NCI-H226 (cell line): ENCODE measurements at regions not wholly inside any gene's neighbourhood (a gene's known extent, or its start where the extent isn't known, plus 50 kb on each side); places are given as distances from the start of the nearest gene placed in this dataset.

Experiments
- DNase-seq: peaks from one replicate; pipeline ENCODE4 v3.0.0-alpha.2; 2015

DNA sequence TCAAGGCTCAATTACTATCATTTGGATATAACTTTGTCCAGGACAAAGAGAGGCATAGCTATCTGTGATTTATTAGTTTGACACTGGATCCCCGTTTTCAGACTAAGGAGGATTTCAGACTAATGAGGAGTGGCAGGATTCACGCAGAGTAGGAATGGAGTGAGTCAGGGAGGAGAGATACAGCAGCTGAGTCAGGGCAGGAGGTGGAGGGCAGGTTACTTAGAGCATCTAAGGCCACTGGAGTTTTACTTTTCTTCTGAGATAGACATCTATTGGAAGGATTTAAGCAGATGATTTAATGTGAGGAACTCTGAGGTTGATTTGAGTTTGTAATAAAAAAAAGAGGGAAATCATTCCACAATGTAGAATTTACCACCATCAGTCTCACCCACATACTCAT, 110.6 kb downstream of the RPIA start:
- DNase-seq: peak; percentile 73

DNA sequence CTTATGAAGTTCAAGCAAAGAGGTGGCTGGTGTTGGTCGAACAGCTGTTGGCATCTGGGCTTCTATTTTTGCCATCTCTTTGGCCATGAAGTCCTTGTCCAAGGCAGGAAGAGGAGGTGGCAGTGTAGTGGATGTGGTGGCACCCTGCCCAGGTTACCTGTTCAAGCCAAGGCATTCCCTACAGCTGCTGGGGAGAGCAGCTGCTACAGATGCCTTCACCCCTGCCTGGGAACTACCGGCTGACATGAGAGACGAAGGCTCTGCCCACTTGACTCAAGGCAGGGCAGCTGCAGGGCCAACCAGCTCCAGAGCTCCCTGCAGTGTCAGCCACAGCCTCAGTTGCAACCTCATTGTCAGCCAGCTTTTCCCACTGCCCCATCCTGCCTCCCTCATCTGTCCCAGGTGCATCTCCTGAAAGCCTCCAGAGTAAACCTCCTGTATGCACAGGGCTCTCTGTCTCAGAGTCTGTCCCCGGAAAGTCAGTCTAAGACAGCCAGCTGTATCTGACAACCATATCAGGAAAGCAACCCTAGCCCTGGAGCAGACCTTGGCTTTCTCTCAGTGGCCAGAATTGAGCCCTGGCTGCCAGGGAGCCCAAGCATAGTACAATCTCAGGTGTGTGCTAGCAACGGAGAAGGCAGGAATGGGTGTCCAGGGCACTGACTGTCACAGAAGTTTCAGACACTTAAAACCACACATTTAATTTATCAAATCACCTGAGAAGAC, 115.9 kb downstream of the RPIA start:
- no peak for DNase-seq

DNA sequence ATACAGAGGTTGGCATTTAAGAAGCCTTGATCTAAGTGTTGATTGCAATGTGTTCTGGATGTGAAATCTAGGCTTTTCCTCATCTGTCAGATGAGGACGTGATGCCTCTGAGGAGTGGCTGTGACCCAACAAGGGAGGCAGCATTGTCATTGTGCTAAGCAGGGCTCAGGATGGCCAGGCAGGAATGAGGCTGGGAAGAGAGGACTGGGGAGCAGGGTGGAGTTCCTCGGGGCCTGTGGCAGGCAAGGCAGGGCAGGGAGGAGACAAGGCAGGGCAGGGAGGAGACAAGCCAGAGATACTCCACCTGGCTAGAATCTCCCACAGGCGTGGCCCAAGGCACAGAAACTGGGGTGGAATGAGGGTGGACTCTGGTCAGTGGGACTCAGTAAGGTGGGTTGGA, 116.6 kb downstream of the RPIA start:
- DNase-seq: no peak

DNA sequence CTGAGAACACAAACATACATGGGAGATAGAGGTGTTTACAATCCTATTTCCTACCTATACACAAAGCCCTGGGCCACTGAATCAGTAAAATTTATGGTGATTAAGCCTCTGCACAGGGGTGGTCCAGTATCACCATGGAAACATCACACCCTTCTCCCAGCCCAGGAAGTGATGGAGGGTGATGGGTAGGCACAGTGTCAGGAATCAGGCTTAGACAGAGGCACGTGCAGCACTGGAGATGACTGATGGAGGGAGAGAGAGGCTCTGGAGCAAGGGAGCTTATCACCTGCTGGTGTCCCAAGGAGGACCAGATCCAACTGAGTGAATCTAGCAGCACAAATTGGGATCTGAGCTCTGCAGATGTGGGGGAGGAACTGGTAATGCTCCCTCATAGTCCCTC, 117.2 kb downstream of the RPIA start:
- no peak for DNase-seq

DNA sequence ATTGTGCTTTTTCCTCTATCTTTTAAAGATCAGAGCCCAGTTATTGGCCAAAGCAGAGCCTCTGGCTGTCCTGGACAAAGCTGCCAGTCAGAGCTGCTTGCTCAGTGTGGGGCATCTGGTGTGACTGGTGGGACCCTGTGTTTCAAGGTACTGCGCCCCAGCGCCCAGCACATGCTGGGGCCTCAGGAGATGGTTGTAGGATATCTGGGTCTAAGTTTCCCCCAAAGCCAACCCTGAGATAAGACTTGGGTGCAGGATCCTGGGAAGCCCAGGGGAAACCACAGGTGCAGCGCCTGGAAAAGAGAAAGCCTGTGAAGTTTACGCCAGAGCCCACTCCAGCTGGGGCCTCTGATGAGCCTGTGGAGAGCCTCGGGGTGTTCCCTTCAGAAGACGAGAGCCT, 117.7 kb downstream of the RPIA start:
- DNase-seq: no peak

DNA sequence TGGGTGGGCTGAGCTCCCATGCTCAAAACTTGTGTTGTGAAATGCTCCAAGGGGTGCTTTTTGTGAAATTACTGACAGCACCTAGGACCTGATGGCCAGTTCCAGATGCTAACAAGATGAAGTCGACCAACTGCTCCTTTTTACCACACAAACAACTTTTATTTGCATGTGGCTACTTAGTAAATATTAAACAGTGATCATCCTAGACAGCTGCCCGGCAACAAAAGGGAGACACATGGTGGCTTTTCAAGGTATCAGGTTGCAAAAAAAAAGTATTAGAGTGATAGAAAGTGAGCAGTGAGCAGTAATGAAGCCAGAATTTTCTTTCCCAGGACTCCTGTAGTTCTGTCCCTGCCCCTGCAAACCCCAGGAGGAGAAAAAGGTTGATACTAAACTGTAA, 118.5 kb downstream of the RPIA start:
- no peak for DNase-seq

DNA sequence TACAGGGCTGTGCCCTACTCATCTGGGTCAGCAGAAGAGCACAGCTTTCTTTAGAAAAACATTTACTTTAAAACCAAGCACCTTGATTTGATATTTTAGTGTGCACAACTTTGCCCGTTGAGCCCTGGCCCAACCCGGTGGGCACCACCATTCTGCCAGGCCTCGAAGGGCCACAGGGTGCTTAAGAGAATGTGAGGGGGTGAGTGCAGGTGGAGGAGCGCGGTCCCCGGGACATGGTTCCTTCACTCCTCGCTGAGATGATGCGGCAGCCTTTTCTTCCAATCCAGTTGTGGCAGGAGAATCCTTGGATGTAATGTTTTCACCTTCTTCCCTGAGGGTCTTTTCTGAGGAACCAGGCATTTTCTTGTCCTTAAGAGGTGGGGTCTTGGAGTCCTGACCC, 119.0 kb downstream of the RPIA start:
- DNase-seq: no peak

DNA sequence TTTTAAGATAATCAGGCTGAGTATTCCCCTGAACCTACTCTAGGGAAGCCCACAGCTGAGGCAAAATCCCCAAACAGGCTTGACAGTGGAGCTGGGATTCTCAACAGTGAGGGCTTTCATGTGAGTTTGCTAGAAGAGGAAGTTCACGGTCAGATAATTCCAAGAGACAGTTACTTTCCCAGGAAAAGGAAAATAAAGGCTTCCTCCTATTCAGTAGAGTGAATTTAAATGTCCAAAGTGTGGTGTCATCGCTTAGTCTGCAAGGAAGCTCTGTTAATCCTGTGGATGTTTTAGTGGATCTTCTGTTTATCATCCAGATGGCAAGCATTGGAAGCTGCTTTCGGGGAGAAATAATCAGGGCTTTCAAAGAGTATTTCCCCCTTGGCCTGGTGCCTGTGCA, 119.8 kb downstream of the RPIA start:
- DNase-seq: no peak

DNA sequence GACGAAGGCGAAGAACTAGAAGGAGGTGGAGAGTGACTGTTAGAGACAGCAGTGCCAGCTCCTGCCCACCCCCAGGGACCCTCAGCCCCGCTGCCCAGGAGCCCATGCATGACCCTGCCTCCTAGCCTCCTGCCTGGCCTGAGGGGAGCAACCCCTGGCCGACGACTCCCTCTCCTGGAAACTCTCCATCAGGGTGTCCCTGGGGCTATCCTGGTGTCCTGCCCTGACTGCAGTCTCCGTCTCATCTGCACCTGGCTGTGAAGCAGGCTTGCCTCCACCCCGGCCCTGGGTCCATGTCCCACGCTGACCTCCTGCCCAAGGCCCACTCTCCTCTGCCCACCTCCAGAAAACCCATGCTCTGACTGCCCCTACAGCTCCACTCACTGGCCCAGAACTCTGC, 120.2 kb downstream of the RPIA start:
- no peak for DNase-seq

DNA sequence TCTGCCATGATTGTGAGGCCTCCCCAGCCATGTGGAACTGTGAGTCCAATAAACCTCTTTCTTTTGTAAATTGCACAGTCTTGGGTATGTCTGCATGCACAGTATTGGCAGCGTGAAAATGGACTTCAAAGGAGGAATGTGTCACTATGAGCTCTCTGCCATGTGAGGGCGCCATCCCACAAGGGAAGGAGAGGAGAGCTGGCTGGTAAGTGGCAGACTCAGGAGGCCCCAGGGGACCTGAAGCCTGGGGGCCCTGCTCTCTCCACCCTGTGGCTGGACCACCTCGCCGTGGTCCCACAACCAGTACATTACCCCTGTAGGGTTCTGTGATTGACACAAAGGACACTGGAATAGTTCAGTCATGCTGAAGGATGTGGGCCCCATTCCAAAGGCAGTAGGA, 122.1 kb downstream of the RPIA start:
- DNase-seq: no peak

DNA sequence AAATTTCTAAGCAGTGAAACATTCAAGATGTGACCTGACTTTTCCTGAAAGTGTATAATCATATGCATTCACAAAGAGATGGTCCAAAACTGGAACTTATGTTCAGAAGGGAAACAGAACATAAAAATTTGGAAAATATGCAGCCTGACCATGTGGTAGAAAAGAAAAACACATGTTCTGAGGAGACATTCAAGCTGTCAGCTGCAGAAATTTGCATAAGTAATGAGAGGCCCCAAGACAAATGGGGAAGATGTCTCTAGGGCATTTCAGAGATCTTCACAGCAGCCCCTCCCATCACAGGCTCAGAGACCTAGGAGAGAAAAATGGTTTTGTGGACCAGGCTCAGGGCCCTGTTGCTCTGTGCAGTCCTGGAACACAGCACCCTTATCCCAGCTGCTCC, 123.8 kb downstream of the RPIA start:
- no peak for DNase-seq

DNA sequence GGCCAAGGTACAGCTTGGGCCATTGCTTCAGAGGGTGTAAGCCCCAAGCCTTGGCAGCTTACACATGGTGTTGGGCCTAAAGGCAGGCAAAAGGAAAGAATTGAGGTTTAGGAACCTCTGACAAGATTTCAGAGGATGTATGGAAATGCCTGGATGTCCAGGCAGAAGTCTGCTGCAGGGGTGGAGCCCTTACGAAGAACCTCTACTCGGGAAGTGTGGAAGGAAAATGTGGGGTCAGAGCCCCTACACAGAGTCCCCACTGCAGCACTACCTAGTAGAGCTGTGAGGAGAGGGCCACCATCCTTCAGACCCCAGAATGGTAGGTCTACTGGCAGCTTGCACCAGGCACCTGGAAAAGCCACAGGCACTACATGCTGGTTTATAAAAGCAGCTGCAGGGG, 124.2 kb downstream of the RPIA start:
- no peak for DNase-seq

DNA sequence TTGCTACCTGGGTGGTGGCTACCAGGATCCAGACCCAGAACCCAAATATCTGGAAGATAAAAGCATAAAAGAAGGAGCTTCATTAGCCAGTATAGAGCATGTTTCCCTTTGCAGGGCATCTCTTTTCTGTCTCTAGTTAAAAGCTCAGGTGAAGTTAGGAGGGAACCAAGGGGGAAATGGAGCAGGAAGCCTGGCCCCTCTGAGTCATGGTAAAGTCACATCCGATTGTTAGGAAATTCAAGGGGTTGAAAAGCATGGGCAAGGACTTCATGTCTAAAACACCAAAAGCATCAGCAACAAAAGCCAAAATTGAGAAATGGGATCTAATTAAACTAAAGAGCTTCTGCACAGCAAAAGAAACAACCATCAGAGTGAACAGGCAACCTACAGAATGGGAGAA, 126.9 kb downstream of the RPIA start:
- DNase-seq: no peak

DNA sequence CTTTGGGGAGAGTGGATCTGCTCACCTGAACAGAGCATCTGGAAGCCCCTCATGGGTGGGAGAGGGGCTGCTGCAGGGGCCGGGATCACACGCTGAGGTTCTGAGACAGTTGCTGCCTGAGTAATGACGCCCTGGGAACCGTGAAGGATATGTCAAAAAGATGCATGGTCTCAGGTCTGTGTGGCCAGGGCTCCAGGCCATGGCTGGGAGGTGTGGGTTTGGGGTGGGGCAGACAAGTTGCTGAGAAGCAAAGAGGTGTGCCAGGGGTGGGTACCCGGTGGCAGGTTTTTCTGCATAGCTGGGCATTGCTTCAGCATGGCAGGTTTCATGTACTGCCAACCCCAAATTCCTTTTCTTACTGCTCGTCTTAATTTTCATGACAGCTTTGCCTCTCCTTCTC, 133.5 kb downstream of the RPIA start:
- DNase-seq: no peak

DNA sequence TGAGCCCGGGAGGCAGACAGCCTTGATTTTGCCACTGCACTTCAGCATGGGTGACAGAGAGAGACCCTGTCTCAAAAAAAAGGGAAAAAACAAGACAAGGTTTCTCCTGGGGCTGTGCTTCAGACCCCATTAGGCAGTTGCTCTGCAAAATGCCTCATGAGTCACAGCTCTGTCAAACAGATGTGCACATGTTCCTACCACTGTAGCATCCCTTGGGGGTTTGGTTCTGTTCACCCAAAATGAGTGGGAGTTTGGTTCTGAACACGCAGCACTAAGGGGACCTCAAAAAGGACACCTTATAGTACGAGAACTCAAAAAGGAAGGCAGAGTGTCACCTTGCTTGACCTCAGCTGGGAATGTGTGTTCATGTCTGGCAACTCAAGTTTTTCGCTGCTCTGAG, 134.9 kb downstream of the RPIA start:
- no peak for DNase-seq

DNA sequence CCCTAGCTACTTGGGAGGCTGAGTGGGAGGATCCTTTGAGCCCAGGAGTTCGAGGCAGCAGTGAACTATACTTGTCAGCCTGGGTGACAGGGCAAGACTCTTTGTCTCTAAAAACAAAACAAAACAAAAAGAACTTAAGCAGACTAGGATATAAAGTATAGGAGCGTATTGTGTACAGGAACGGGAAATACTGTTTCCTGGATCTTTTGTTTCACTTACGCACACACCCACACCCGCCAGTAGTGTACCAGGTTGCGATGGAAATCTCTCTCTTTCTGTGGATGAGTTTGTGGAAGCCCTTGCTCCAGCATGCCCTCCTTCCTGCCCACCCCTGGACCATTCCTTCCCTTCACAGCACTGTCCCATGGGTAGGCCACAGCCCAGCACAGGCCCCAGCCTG, 136.3 kb downstream of the RPIA start:
- DNase-seq: no peak

DNA sequence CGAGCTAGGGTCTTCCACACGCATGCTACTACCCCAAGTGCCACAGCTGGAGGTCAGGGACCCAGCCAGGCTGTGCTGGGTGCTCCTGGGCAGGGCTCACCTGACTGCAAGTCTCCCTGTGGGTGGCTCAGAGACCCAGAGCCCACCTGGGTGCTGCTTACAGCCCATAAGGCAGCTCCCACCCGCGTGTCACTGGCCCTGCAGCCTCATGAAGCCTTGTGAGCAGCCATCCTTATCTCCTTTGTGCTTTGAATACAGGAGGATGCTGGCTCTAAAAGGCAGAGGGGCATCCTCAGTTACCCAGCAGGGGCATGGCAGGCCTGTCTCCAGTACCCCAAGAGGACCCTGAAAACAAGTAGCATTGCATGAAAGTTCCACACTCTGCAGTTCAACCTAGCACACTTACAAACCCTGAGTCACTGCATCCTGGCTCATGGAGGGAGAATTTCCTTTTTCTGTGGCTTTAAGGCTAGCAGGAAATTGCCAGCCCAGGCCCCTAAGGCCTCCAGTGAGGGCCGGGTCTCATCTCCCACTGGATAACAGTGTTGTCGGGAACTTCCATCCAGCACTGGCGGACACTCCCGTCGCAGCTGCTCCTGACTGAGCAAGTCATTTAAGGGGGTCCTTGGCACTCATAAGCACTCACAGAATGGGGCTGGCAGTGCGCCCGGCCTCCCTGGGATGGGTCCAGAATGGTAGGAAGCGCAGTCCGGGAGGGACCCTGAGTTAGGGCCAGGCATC, 137.1 kb downstream of the RPIA start:
- peak; percentile 33 for DNase-seq

DNA sequence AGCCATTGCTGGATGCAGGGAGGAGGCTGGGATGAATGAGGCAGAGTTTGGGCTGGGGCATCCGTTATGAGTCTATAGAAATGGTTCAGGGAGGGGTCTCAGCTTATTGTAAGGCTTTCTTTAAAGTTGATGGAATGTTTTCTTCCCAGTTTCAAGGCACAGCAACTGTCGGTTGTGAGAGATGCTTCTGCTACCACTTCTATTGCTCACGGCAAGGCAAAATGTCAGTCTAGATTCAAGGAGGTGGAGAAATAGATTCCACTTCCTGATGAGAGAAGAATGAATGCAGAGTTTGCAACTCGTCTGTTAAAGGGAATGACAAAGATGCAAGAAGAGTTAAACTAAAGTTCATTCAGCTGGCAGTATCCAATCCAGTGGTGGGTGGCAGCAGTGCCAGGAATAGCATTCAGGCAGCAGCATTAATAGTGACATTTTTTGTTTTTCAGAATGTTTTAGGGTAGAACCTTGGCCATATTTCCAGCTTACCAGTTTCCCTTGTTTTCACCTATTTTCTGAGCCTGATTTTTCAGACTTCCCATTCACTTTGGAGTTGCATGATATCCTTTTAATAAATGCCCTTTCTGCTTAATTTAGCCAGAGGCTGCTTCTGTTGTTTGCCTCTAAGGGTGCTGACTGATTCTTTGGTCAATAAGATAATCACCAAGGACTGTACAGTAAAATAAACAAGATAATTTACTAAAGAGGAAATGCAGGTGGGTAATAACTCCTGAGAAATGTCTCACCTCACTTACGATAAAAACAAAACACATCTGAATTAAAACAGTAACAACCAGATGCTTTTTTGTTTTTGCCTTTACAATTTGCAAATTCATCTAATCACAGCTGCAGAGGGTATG, 138.4 kb downstream of the RPIA start:
- DNase-seq: no peak

DNA sequence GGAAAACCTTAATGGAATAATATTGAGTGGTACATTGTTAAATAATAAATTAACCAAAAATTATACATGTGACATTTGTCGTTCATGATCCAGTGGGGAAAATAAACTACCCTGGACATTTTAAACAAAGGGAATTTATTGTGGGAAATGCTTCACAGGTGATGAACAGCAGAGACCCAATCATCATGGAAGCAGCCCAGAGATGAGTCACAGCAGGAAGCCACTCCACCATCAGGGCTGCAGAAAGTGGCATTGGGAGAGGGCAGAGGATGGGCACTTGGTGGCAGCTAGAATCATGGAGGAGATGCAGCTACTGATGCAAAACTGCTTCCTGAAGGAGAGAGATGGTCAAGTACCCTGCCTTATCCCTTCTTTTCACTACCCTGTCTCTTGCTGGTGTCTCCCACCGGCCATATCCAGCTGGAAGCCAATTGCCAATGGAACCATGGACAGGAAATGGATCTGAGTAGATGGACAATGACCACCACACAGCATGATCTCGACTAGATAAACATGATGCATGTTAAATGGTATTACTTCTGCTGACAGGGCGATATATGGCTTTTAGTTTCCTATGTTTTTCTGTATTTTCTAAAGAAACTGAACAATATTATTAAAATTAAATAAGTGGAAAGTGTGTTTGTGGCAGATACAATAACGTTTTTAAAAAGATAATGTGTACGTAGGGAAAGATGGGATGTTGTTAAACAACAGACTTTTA, 139.8 kb downstream of the RPIA start:
- peak; percentile 25 for DNase-seq

DNA sequence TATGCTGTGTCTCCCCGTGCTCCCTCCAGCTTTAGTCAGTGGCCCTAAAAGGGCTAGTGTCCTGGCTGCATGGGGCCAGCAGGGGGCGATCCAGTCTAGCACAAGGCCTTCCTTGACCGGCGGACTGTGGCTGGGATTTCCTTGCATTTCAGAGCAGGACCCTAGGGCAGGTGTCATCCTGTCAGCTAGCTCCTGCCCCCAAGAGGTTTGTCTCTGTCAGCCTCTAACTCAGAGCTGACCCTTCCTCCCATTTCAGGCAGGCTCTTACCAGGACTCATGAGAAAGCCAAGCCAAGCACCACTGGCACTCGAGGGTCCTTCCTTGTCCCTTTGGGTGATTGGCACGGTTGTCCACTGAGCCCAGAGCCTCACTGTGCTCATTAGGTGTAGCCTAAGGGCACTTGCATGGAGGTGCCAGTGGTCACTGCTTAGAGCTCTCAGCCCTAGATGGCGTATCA, 140.3 kb downstream of the RPIA start:
- no peak for DNase-seq

DNA sequence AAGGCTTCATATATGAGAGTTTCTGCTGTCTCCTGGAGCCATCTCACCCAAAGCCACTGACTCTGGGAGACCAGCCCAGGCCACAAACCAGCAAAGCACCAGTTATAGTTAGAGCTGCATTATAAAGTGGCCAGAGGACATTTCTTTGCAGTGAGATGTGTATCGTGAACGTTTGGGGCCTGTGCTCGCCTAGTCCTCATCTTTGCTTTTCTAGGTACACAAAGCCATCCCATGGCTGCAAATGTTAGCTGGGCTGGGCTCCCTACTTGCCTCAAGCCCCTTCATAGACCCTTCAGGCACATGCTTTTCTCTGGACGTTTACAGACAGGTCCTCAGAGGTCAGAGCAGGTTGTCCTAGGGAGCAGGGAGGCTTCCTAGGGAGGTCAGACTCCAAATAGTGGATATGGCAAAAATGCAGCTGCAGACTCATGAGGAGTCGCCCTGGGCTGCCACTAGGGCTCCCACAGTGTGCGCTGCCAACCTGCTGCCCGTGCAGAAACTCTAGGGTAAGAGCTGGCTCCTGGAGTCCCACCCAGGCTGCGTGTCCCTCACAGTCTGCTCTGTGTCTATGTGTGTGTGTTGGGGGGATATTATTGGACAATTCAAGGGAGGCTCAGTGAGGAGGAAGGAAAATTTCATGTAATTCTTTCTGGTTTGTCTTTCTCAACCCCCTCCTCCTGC, 141.0 kb downstream of the RPIA start:
- no peak for DNase-seq

DNA sequence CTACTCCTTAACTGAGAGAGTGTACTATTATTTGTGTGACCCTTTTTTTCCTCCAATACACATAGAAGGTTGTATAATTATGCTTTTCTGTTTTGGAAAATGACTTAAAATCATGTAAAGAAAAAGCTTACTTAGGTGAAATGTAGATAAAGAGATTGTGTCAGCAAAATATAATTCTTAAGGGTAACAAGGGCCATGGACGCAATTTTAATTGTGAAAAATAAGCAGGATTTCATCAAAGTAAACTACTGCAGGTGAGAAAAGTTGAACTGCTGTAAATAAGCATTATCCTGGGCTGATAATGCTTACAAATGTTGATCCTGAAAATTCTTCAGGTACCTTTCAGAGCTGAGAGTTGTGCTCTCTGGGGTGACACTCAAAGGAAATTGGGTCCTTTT, 141.5 kb downstream of the RPIA start:
- DNase-seq: no peak

DNA sequence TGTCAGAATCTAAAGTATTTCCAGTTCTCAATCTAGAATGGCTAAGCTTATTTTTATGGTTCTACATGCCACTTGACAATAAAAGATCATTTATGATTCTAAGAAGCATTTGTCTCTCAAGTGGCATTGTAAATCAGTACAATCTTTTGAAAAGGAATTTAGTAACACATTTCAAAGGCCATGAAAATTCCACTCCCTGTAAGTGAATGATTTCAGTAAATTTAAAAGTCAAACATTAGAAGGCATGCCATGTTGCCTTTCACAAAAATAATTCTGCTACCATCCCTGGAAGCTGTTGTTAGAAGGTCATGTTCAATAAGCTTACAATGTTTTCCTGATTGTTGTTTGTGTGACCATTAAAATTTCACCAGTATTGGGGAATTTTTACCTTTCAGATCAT, 142.9 kb downstream of the RPIA start:
- DNase-seq: no peak
